PC-9 (cell line): ENCODE measurements at regions not wholly inside any gene's neighbourhood (a gene's known extent, or its start where the extent isn't known, plus 50 kb on each side); places are given as distances from the start of the nearest gene placed in this dataset.
"Not testable (repeated sequence)": the region's sequence is repeated elsewhere in the genome, so short reads cannot be mapped to it uniquely, and the experiment has no call there.

Experiments used
- CTCF ChIP-seq: fragments of 200-600 bp; sonication (generic); conservative IDR thresholded peaks from 2 replicates; pipeline ENCODE4 v1.6.1; 2017; ENCODE audit warnings: mixed run types, antibody characterized with exemption, mild to moderate bottlenecking, moderate library complexity
- EZH2 ChIP-seq: fragments of 200-600 bp; sonication (generic); IDR thresholded peaks from 2 replicates; pipeline ENCODE4 v1.8.0; 2017; ENCODE audit warnings: antibody characterized with exemption, low read depth

GRCh38 chr9:38833706-38834105 is 113.8 kb upstream of the FAM240B start:
- not testable (repeated sequence) for TF ChIP-seq CTCF, EZH2
